ENCODE measurements at regions not wholly inside any gene's neighbourhood (a gene's known extent, or its start where the extent isn't known, plus 50 kb on each side); places are given as distances from the start of the nearest gene placed in this dataset.
A peak's percentile ranks its signal among the peaks of the same experiment; 100 is the strongest.

DNA sequence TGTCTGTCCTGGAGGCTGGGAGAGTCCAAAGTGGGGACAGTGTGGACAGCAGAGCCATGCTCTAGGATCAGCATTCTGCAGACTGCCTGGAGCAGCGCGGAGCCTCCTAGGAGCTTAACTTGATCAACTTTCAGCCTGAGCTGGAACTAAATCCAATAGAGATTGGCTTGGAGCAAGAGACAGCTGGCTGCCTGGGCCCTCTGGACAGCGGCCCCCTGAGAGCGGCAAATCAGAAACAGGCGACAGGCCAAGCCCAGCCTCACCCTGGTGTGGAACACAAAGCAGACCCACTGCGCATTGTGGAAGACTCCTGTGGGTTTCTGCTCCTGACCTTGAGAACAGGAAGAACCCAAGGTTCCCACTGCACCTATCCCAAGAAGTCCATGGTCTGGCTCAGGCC lies 462.2 kb downstream of the TSHZ3 start:
- DNase-seq (ENCODE audit: low read depth in 1 of 2, low spot score in 2 of 2) (no peak), FAIRE-seq (no peak)
- no peak overlapping the region for H3K18ac ChIP-seq (ENCODE audit: extremely low read depth, low read length)
- no peak overlapping the region for H3K9ac ChIP-seq (replicated peaks in 1 of 4; ENCODE audit: extremely low read depth in 1 of 4, low read depth in 3 of 4, low read length in 3 of 4)
- no peak overlapping the region for H3K4me2 ChIP-seq (ENCODE audit: insufficient read depth in 1 of 2, low read depth in 2 of 2, low read length in 2 of 2)
- CTCF ChIA-PET (ENCODE audit: partially characterized antibody), result interaction anchor here (0.6 to 1.7 kb wide), 4 partner anchors 8 to 1200 kb away, joined by 3 to 4 read pairs (median 3); no protein-coding TSS in a partner anchor
- H3K79me1 ChIP-seq (ENCODE audit: low read depth, low read length), result no peaks in the 10 kb centered on the region
- no peak overlapping the region for H3K4me3 ChIP-seq (ENCODE audit: extremely low read depth in 1 of 4, insufficient read depth in 2 of 4, low read depth in 3 of 4, low read length in 4 of 4)
- TF ChIP-seq YY1 (IDR thresholded peaks at IDR 0.05; ENCODE audit: low read depth, low read length), result no peak
- TF ChIP-seq JUN (IDR thresholded peaks at IDR 0.05; ENCODE audit: low read depth, low read length), result no peak
- TF ChIP-seq ASH2L (IDR thresholded peaks at IDR 0.05; ENCODE audit: low read length), result no peak
- TF ChIP-seq SIX5 (IDR thresholded peaks at IDR 0.05; ENCODE audit: low read depth, low read length), result no peak
- no peak for TF ChIP-seq TEAD4 (IDR thresholded peaks at IDR 0.05; ENCODE audit: low read depth, low read length)
- TF ChIP-seq, protein P1, sequence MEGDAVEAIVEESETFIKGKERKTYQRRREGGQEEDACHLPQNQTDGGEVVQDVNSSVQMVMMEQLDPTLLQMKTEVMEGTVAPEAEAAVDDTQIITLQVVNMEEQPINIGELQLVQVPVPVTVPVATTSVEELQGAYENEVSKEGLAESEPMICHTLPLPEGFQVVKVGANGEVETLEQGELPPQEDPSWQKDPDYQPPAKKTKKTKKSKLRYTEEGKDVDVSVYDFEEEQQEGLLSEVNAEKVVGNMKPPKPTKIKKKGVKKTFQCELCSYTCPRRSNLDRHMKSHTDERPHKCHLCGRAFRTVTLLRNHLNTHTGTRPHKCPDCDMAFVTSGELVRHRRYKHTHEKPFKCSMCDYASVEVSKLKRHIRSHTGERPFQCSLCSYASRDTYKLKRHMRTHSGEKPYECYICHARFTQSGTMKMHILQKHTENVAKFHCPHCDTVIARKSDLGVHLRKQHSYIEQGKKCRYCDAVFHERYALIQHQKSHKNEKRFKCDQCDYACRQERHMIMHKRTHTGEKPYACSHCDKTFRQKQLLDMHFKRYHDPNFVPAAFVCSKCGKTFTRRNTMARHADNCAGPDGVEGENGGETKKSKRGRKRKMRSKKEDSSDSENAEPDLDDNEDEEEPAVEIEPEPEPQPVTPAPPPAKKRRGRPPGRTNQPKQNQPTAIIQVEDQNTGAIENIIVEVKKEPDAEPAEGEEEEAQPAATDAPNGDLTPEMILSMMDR (IDR thresholded peaks at IDR 0.05; ENCODE audit: control extremely low read depth in 1 of 3, insufficient read depth in 1 of 3, low read depth in 1 of 3, low read length in 3 of 3), result no peak
- TF ChIP-seq BCL11A (IDR thresholded peaks at IDR 0.05; ENCODE audit: low read depth in 2 of 2, low read length in 2 of 2), result no peak
- no peak for TF ChIP-seq POLR2AphosphoS5 (IDR thresholded peaks at IDR 0.05; ENCODE audit: low read depth, low read length)
- TF ChIP-seq KDM1A (IDR thresholded peaks at IDR 0.05; ENCODE audit: borderline replicate concordance, low read length), result no peak
- no peak for TF ChIP-seq CHD1 (IDR thresholded peaks at IDR 0.05; ENCODE audit: low read depth, low read length)
- H2AK5ac ChIP-seq (ENCODE audit: low read depth, low read length), result no peak overlapping the region
- no peak overlapping the region for H4K5ac ChIP-seq (ENCODE audit: insufficient read length, low read depth, low read length)
- H2BK20ac ChIP-seq (ENCODE audit: low read length), result no peak overlapping the region
- H3K23ac ChIP-seq (ENCODE audit: insufficient read length), result no peak overlapping the region
- H2BK15ac ChIP-seq (ENCODE audit: low read length), result no peak overlapping the region
- H3K27ac ChIP-seq (ENCODE audit: low read depth, low read length), result no peak overlapping the region
- no peak overlapping the region for H2BK12ac ChIP-seq (ENCODE audit: low read depth, low read length)
- no peak overlapping the region for H4K91ac ChIP-seq (replicated peaks; ENCODE audit: insufficient read length, low read length)
- H2AFZ ChIP-seq (ENCODE audit: low read length), result no peak overlapping the region
- no peaks in the 10 kb centered on the region for H3K36me3 ChIP-seq (ENCODE audit: control insufficient read depth in 2 of 4, insufficient read depth in 4 of 4, low read length in 3 of 4)
- peak overlapping the region; percentile 12; the same call in 1 of the 2 replicates for H4K8ac ChIP-seq (ENCODE audit: extremely low read depth, insufficient read depth, low read length)
- H3K4me1 ChIP-seq (replicated peaks in 1 of 4; ENCODE audit: control insufficient read depth in 3 of 4, insufficient read depth in 4 of 4, low read length in 3 of 4), result peaks cover 0 to 2% (median 0%) of the 10 kb centered on the region in 4 experiments; a peak in 1 of 7 replicates
- H3K23me2 ChIP-seq (ENCODE audit: low read depth, low read length), result no peaks in the 10 kb centered on the region
- no peak overlapping the region for H3K4ac ChIP-seq (replicated peaks; ENCODE audit: insufficient read length, low read depth, low read length)
- no peak overlapping the region for H3K14ac ChIP-seq (ENCODE audit: insufficient read length)
- H2BK5ac ChIP-seq (ENCODE audit: low read depth, low read length), result no peak overlapping the region
- WGBS, 2 experiments (ENCODE audit: extremely low coverage in 1 of 2, insufficient coverage in 1 of 2, insufficient read length in 1 of 2, insufficient replicate concordance in 2 of 2, low coverage in 1 of 2, low lambda C conversion rate in 2 of 2, missing lambda C conversion rate in 1 of 2), result 97% methylated on average over 6 of the region's 6 CpGs; no CpG with 5 or more reads in 1 of the 2 experiments
- 0 out of 4 replicates have a peak, but pooled peaks cover 0 to 2% of the 10 kb centered on the region in 2 experiments for H3K9me3 ChIP-seq (ENCODE audit: insufficient read depth in 2 of 2, low read depth in 1 of 2, low read length in 1 of 2)
- POLR2A ChIA-PET (ENCODE audit: partially characterized antibody), result no interaction called here
- H2BK120ac ChIP-seq (replicated peaks; ENCODE audit: low read depth, low read length), result no peak overlapping the region
- no peaks in the 10 kb centered on the region for H3K79me2 ChIP-seq (ENCODE audit: control insufficient read depth in 1 of 2, insufficient read depth in 2 of 2, low read length in 2 of 2)
- no peaks in the 10 kb centered on the region for H4K20me1 ChIP-seq (replicated peaks in 1 of 2; ENCODE audit: control insufficient read depth in 1 of 2, insufficient read depth in 2 of 2, low read length in 2 of 2)
- no peaks in the 10 kb centered on the region for H3K27me3 ChIP-seq (replicated peaks in 1 of 4; ENCODE audit: control insufficient read depth in 3 of 4, extremely low read depth in 1 of 4, insufficient read depth in 3 of 4, low read length in 3 of 4)
- no peak overlapping the region for H3K56ac ChIP-seq (replicated peaks; ENCODE audit: insufficient read length, low read depth, low read length)
